ENCODE measurements at regions not wholly inside any gene's neighbourhood (a gene's known extent, or its start where the extent isn't known, plus 50 kb on each side); places are given as distances from the start of the nearest gene placed in this dataset.

- DNase-seq (ENCODE audit: low spot score): no peak
Measured at GRCh38 chr22:25350551-25350971, 131.1 kb downstream of the CRYBB2 start.

GRCh38 chr22:25351631-25352293, 132.3 kb downstream of the CRYBB2 start:
- no peak for DNase-seq (ENCODE audit: low spot score)

GRCh38 chr22:25352294-25352680, 132.8 kb downstream of the CRYBB2 start:
- DNase-seq (ENCODE audit: low spot score): no peak

GRCh38 chr22:25353516-25354445, 134.3 kb downstream of the CRYBB2 start:
- DNase-seq (ENCODE audit: low spot score): no peak

GRCh38 chr22:25354456-25354855, 135.0 kb downstream of the CRYBB2 start:
- DNase-seq (ENCODE audit: low spot score): no peak

- no peak for DNase-seq (ENCODE audit: low spot score)
Measured at GRCh38 chr22:25357132-25357455, 137.7 kb downstream of the CRYBB2 start.

GRCh38 chr22:25357606-25358420, 138.4 kb downstream of the CRYBB2 start:
- DNase-seq (ENCODE audit: low spot score): no peak

- no peak for DNase-seq (ENCODE audit: low spot score)
Measured at GRCh38 chr22:25358421-25359170, 139.2 kb downstream of the CRYBB2 start.

GRCh38 chr22:25359601-25360261, 140.3 kb downstream of the CRYBB2 start:
- DNase-seq (ENCODE audit: low spot score): no peak

- no peak for DNase-seq (ENCODE audit: low spot score)
Measured at GRCh38 chr22:25360411-25360810, 141.0 kb downstream of the CRYBB2 start.

GRCh38 chr22:25360891-25361645, 141.6 kb downstream of the CRYBB2 start:
- no peak for DNase-seq (ENCODE audit: low spot score)

- DNase-seq (ENCODE audit: low spot score): no peak
Measured at GRCh38 chr22:25361899-25362214, 142.4 kb downstream of the CRYBB2 start.

- peak; percentile 74 for DNase-seq (ENCODE audit: low spot score)
Measured at GRCh38 chr22:25362215-25362882, 142.9 kb downstream of the CRYBB2 start.

GRCh38 chr22:25362883-25363240, 143.4 kb downstream of the CRYBB2 start:
- DNase-seq (ENCODE audit: low spot score): no peak

- no peak for DNase-seq (ENCODE audit: low spot score)
Measured at GRCh38 chr22:25363474-25363873, 144.0 kb downstream of the CRYBB2 start.

GRCh38 chr22:25364281-25364680, 144.8 kb downstream of the CRYBB2 start:
- DNase-seq (ENCODE audit: low spot score): no peak

- DNase-seq (ENCODE audit: low spot score): no peak
Measured at GRCh38 chr22:25364736-25365241, 145.3 kb downstream of the CRYBB2 start.

GRCh38 chr22:25365491-25366261, 146.2 kb downstream of the CRYBB2 start:
- no peak for DNase-seq (ENCODE audit: low spot score)

GRCh38 chr22:25366408-25366807, 147.0 kb downstream of the CRYBB2 start:
- no peak for DNase-seq (ENCODE audit: low spot score)

Data from germinal center (tissue), 1 donor.